IMR-90 (cell line): ENCODE measurements at regions not wholly inside any gene's neighbourhood (a gene's known extent, or its start where the extent isn't known, plus 50 kb on each side); places are given as distances from the start of the nearest gene placed in this dataset.

Experiments used
- ATAC-seq: fragments of 200-7000 bp; cut with Tn5 transposase; 2 replicates; pipeline ENCODE4 v1.9.1; 2020; ENCODE audit warnings: low read depth, mild to moderate bottlenecking, moderate library complexity
- BruUV-seq: library from RNA; stranded (reverse); fragments of 400-500 nt; replicated peaks from 2 replicates; lab custom pipeline; 2021; lab: Mats Ljungman, UMichigan
- CTCF ChIA-PET: fragments of 300-600 bp; formaldehyde crosslinking; extraction: SDS; loops from one replicate; lab custom pipeline; 2021; ENCODE audit warnings: antibody characterized with exemption; lab: Yijun Ruan, JAX
- POLR2A ChIA-PET: fragments of 300-600 bp; sonication (Branson Sonifier 250); formaldehyde crosslinking; loops from one replicate; lab custom pipeline; 2022; ENCODE audit warnings: antibody characterized with exemption; ENCODE audit not compliant: unreplicated experiment; lab: Charles Lee
- DNase-seq: peaks from one replicate; pipeline ENCODE4 v3.0.0; 2013
- H2AFZ ChIP-seq: replicated peaks from 2 replicates; pipeline ENCODE3; 2013; ENCODE audit warnings: low read length, mild to moderate bottlenecking; ENCODE audit not compliant: poor library complexity
- H2AK5ac ChIP-seq: 2 replicates; pipeline ENCODE4 v1.6.1; 2013; ENCODE audit warnings: low read depth, low read length, inconsistent platforms
- H2AK9ac ChIP-seq: replicated peaks from 2 replicates; pipeline ENCODE3; 2013; ENCODE audit warnings: mild to moderate bottlenecking, low read depth, low read length, moderate library complexity; ENCODE audit not compliant: poor library complexity
- H2BK120ac ChIP-seq: 2 replicates; pipeline ENCODE4 v1.6.1; 2013; ENCODE audit warnings: low read depth, low read length, inconsistent platforms
- H2BK15ac ChIP-seq: 3 replicates; pipeline ENCODE4 v1.6.1; 2013; ENCODE audit warnings: low read depth, low read length, inconsistent platforms
- H2BK20ac ChIP-seq: 2 replicates; pipeline ENCODE4 v1.6.1; 2013; ENCODE audit warnings: low read depth, mild to moderate bottlenecking, inconsistent platforms, low read length, moderate library complexity
- H2BK5ac ChIP-seq: 2 replicates; pipeline ENCODE4 v1.6.1; 2013; ENCODE audit warnings: mild to moderate bottlenecking, low read depth, low read length, inconsistent platforms; ENCODE audit not compliant: poor library complexity, severe bottlenecking
- H3K14ac ChIP-seq: replicated peaks from 2 replicates; pipeline ENCODE4 v1.6.1; 2013; ENCODE audit warnings: low read depth, low read length, inconsistent platforms
- H3K18ac ChIP-seq: 2 replicates; pipeline ENCODE4 v1.6.1; 2013; ENCODE audit warnings: low read depth, low read length, control low read depth
- H3K23ac ChIP-seq: 2 replicates; pipeline ENCODE4 v1.6.1; 2013; ENCODE audit warnings: low read depth, low read length, inconsistent platforms
- H3K27ac ChIP-seq: 2 replicates; pipeline ENCODE4 v1.5.1; 2013; ENCODE audit warnings: mild to moderate bottlenecking, control low read depth, low read length; ENCODE audit not compliant: insufficient read depth
- H3K27me3 ChIP-seq: 2 replicates; pipeline ENCODE4 v1.6.1; 2013; ENCODE audit warnings: low read length; ENCODE audit not compliant: control insufficient read depth, insufficient read depth
- H3K36me3 ChIP-seq: 2 replicates; pipeline ENCODE4 v1.6.1; 2013; ENCODE audit warnings: low read length, mixed read lengths; ENCODE audit not compliant: control insufficient read depth, insufficient read depth
- H3K4ac ChIP-seq: 2 replicates; pipeline ENCODE4 v1.6.1; 2013; ENCODE audit warnings: low read depth, low read length, inconsistent platforms
- H3K4me1 ChIP-seq: 2 replicates; pipeline ENCODE4 v1.6.1; 2013; ENCODE audit warnings: low read length, mixed read lengths; ENCODE audit not compliant: control insufficient read depth, insufficient read depth
- H3K4me2 ChIP-seq: 2 replicates; pipeline ENCODE4 v1.6.1; 2013; ENCODE audit warnings: low read depth, mild to moderate bottlenecking, control low read depth, low read length, moderate library complexity
- H3K4me3 ChIP-seq: 2 replicates; pipeline ENCODE4 v1.5.1; 2013; ENCODE audit warnings: low read depth, mild to moderate bottlenecking, control low read depth, low read length, moderate library complexity; ENCODE audit not compliant: insufficient read depth
- H3K56ac ChIP-seq: 2 replicates; pipeline ENCODE4 v1.6.1; 2013; ENCODE audit warnings: low read length, inconsistent platforms; ENCODE audit not compliant: insufficient read depth; ENCODE audit errors: extremely low read depth
- H3K79me1 ChIP-seq, 2 experiments: 2 replicates each; pipeline ENCODE4 v1.6.1; 2013; ENCODE audit warnings: low read length in 2 of 2, inconsistent platforms in 1 of 2, low read depth in 1 of 2
- H3K9ac ChIP-seq: 2 replicates; pipeline ENCODE4 v1.6.1; 2013; ENCODE audit warnings: low read depth, low read length, control low read depth
- H3K9me1 ChIP-seq: 2 replicates; pipeline ENCODE4 v1.6.1; 2013; ENCODE audit warnings: low read length, inconsistent platforms; ENCODE audit not compliant: insufficient read depth
- H3K9me3 ChIP-seq: 2 replicates; pipeline ENCODE4 v1.6.1; 2013; ENCODE audit warnings: low read length; ENCODE audit not compliant: control insufficient read depth, insufficient read depth
- H4K20me1 ChIP-seq: 2 replicates; pipeline ENCODE4 v1.6.1; 2013; ENCODE audit warnings: low read length, inconsistent platforms; ENCODE audit not compliant: insufficient read depth
- H4K5ac ChIP-seq: 2 replicates; pipeline ENCODE4 v1.6.1; 2013; ENCODE audit warnings: mild to moderate bottlenecking, low read depth, low read length, control low read depth
- H4K8ac ChIP-seq, 2 experiments: 2 replicates each; pipeline ENCODE4 v1.6.1; 2013; ENCODE audit warnings: low read depth in 2 of 2, low read length in 2 of 2, control low read depth in 1 of 2, inconsistent platforms in 1 of 2
- H4K91ac ChIP-seq: 2 replicates; pipeline ENCODE4 v1.6.1; 2013; ENCODE audit warnings: low read depth, low read length, inconsistent platforms; ENCODE audit not compliant: insufficient read depth
- BHLHE40 ChIP-seq: fragments of 150-350 bp; IDR thresholded peaks from 2 replicates; pipeline ENCODE4 v1.6.1; 2016; ENCODE audit warnings: mild to moderate bottlenecking, low read depth, low read length
- CEBPB ChIP-seq: IDR thresholded peaks from 2 replicates; pipeline ENCODE4 v1.6.1; 2012; ENCODE audit warnings: low read depth, low read length, improper control_type of control experiment
- CHD1 ChIP-seq: IDR thresholded peaks from 2 replicates; pipeline ENCODE4 v1.6.1; 2012; ENCODE audit warnings: low read depth, low read length, improper control_type of control experiment
- FOS ChIP-seq: fragments of 150-350 bp; IDR thresholded peaks from 2 replicates; pipeline ENCODE4 v1.6.1; 2016; ENCODE audit warnings: low read depth, low read length
- MAFK ChIP-seq: IDR thresholded peaks from 2 replicates; pipeline ENCODE4 v1.6.1; 2012; ENCODE audit warnings: low read depth, low read length, improper control_type of control experiment
- MAZ ChIP-seq: IDR thresholded peaks from 2 replicates; pipeline ENCODE4 v1.6.1; 2012; ENCODE audit warnings: low read depth, mild to moderate bottlenecking, low read length, improper control_type of control experiment, moderate library complexity, borderline replicate concordance
- MXI1 ChIP-seq: IDR thresholded peaks from 2 replicates; pipeline ENCODE4 v1.6.1; 2012; ENCODE audit warnings: low read depth, mild to moderate bottlenecking, low read length, moderate library complexity, borderline replicate concordance
- NFE2L2 ChIP-seq: fragments of 150-350 bp; IDR thresholded peaks from 2 replicates; pipeline ENCODE4 v1.6.1; 2016; ENCODE audit warnings: low read depth, mild to moderate bottlenecking, low read length
- POLR2A ChIP-seq: IDR thresholded peaks from 2 replicates; pipeline ENCODE4 v1.6.1; 2012; ENCODE audit warnings: mild to moderate bottlenecking, low read depth, low read length
- RAD21 ChIP-seq: IDR thresholded peaks from 2 replicates; pipeline ENCODE4 v1.6.1; 2012; ENCODE audit warnings: low read length, improper control_type of control experiment
- RCOR1 ChIP-seq: IDR thresholded peaks from 2 replicates; pipeline ENCODE4 v1.6.1; 2012; ENCODE audit warnings: mild to moderate bottlenecking, low read length, improper control_type of control experiment; ENCODE audit not compliant: insufficient replicate concordance
- RFX5 ChIP-seq: IDR thresholded peaks from 2 replicates; pipeline ENCODE4 v1.8.0; 2012; ENCODE audit warnings: low read depth, mild to moderate bottlenecking, low read length, moderate library complexity
- SMC3 ChIP-seq: fragments of 150-350 bp; IDR thresholded peaks from 2 replicates; pipeline ENCODE4 v1.6.1; 2016; ENCODE audit warnings: low read depth, mild to moderate bottlenecking, antibody characterized with exemption, low read length, moderate library complexity
- WGBS, 2 experiments: methylation state at CpG; one replicate each; pipeline versions ENCODE4 v1.1.5 to v1.1.7; 2013; ENCODE audit warnings: missing lambda C conversion rate in 2 of 2; ENCODE audit not compliant: insufficient read length in 1 of 2; ENCODE audit errors: extremely low coverage in 2 of 2; 5-methylcytosine and 5-hydroxymethylcytosine counted together
- dilution Hi-C: fragments of 300-500 bp; cut with HindIII; formaldehyde crosslinking; loops from one replicate; pipeline ENCODE4 v1.14.3; 2018; ENCODE audit warnings: low sequenced_read_pairs; ENCODE audit not compliant: unreplicated experiment
- in situ Hi-C: fragments of 300-500 bp; cut with MboI; formaldehyde crosslinking; loops from 3 replicates; pipeline ENCODE4 v1.14.3; 2019; ENCODE audit warnings: low sequenced_read_pairs, inconsistent platforms, mixed read lengths
- intact Hi-C: fragments of 100-400 bp; cut with micrococcal nuclease; formaldehyde crosslinking; loops from 2 replicates; pipeline ENCODE4 v1.10.0; 2022
- TF ChIP-seq, protein P1 (sequence below): fragments of 150-350 bp; IDR thresholded peaks from 2 replicates; pipeline ENCODE4 v1.6.1; 2017; ENCODE audit warnings: mild to moderate bottlenecking, antibody characterized with exemption, low read length, low read depth
- TF ChIP-seq, protein P2 (sequence below): fragments of 150-350 bp; IDR thresholded peaks from 2 replicates; pipeline ENCODE4 v1.6.1; 2016; ENCODE audit warnings: low read depth, mild to moderate bottlenecking, low read length, moderate library complexity, borderline replicate concordance
- TF ChIP-seq, protein P3 (sequence below): conservative IDR thresholded peaks from 2 replicates; pipeline ENCODE4 v1.5.1; 2012; ENCODE audit warnings: mild to moderate bottlenecking, low read depth, low read length, improper control_type of control experiment

DNA sequence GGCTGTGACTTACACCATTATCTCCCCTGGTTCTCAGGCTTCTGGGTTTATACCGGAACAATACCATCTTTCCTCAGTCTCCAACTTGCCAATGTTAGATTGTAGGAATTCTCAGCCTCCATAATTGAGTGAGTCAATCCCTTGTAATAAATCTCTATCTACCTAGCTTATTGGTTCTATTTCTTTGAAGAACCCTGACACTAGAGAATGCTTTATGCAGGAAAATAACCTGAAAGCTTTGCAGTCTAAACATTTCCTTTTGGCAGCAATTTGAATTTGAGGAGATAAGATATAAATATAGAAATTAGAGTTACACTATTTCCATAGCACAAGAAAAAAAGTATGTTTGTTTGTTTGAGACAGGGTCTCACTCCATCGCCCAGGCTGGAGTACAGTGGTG lies 278.1 kb upstream of the CDH18 start:
- H3K14ac ChIP-seq, result no peak overlapping the region
- no TSS peak for BruUV-seq
- ChIA-PET POLR2A (no interaction called here), CTCF (no interaction called here)
- H4K20me1 ChIP-seq, result no peaks in the 10 kb centered on the region
- TF ChIP-seq CEBPB (no peak), NFE2L2 (no peak), MXI1 (no peak), BHLHE40 (no peak), RCOR1 (no peak), CHD1 (no peak), FOS (no peak), RFX5 (no peak), MAFK (no peak), MAZ (no peak), POLR2A (no peak), RAD21 (no peak), SMC3 (no peak)
- TF ChIP-seq, protein P1, sequence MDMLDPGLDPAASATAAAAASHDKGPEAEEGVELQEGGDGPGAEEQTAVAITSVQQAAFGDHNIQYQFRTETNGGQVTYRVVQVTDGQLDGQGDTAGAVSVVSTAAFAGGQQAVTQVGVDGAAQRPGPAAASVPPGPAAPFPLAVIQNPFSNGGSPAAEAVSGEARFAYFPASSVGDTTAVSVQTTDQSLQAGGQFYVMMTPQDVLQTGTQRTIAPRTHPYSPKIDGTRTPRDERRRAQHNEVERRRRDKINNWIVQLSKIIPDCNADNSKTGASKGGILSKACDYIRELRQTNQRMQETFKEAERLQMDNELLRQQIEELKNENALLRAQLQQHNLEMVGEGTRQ, result no peak
- TF ChIP-seq, protein P2, sequence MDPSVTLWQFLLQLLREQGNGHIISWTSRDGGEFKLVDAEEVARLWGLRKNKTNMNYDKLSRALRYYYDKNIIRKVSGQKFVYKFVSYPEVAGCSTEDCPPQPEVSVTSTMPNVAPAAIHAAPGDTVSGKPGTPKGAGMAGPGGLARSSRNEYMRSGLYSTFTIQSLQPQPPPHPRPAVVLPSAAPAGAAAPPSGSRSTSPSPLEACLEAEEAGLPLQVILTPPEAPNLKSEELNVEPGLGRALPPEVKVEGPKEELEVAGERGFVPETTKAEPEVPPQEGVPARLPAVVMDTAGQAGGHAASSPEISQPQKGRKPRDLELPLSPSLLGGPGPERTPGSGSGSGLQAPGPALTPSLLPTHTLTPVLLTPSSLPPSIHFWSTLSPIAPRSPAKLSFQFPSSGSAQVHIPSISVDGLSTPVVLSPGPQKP, result no peak
- TF ChIP-seq, protein P3, sequence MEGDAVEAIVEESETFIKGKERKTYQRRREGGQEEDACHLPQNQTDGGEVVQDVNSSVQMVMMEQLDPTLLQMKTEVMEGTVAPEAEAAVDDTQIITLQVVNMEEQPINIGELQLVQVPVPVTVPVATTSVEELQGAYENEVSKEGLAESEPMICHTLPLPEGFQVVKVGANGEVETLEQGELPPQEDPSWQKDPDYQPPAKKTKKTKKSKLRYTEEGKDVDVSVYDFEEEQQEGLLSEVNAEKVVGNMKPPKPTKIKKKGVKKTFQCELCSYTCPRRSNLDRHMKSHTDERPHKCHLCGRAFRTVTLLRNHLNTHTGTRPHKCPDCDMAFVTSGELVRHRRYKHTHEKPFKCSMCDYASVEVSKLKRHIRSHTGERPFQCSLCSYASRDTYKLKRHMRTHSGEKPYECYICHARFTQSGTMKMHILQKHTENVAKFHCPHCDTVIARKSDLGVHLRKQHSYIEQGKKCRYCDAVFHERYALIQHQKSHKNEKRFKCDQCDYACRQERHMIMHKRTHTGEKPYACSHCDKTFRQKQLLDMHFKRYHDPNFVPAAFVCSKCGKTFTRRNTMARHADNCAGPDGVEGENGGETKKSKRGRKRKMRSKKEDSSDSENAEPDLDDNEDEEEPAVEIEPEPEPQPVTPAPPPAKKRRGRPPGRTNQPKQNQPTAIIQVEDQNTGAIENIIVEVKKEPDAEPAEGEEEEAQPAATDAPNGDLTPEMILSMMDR, result no peak
- H3K9ac ChIP-seq, result no peak overlapping the region
- no peak overlapping the region for H4K5ac ChIP-seq
- no peak overlapping the region for H2AFZ ChIP-seq
- no peak overlapping the region for H3K23ac ChIP-seq
- no peak overlapping the region for H4K91ac ChIP-seq
- WGBS, 2 experiments, result no CpG with 5 or more reads among the region's 2 CpGs
- no peak overlapping the region for H3K4me3 ChIP-seq
- H3K4me1 ChIP-seq, result no peaks in the 10 kb centered on the region
- no peak overlapping the region for H2BK15ac ChIP-seq
- dilution Hi-C loops, result no loop called here
- DNase-seq (no peak), ATAC-seq (no peak)
- H2BK20ac ChIP-seq, result no peak overlapping the region
- H3K27me3 ChIP-seq, result no peaks in the 10 kb centered on the region
- no peak overlapping the region for H4K8ac ChIP-seq
- H3K9me3 ChIP-seq, result peaks cover 3% of the 10 kb centered on the region; the same call in 1 of the 2 replicates
- no peaks in the 10 kb centered on the region for H3K36me3 ChIP-seq
- H3K4ac ChIP-seq, result no peak overlapping the region
- no peaks in the 10 kb centered on the region for H3K9me1 ChIP-seq
- H2BK120ac ChIP-seq, result no peak overlapping the region
- H2BK5ac ChIP-seq, result no peak overlapping the region
- H3K56ac ChIP-seq, result no peak overlapping the region
- in situ Hi-C loops, result no loop called here
- no peak overlapping the region for H2AK5ac ChIP-seq
- H2AK9ac ChIP-seq, result no peak overlapping the region
- intact Hi-C loops, result no loop called here
- H3K18ac ChIP-seq, result no peak overlapping the region
- H3K4me2 ChIP-seq, result no peak overlapping the region
- H3K79me1 ChIP-seq, result no peaks in the 10 kb centered on the region
- no peak overlapping the region for H3K27ac ChIP-seq
